Endothelial cell of umbilical vein (primary cell): ENCODE measurements at regions not wholly inside any gene's neighbourhood (a gene's known extent, or its start where the extent isn't known, plus 50 kb on each side); places are given as distances from the start of the nearest gene placed in this dataset.

ENCODE experiments used
- EZH2 ChIP-seq: IDR thresholded peaks from 2 replicates; pipeline ENCODE4 v1.6.1; 2012; ENCODE audit warnings: borderline replicate concordance, low read depth, mild to moderate bottlenecking, moderate library complexity, low read length, inconsistent platforms; ENCODE audit not compliant: severe bottlenecking
- POLR2A ChIP-seq: IDR thresholded peaks from 2 replicates; pipeline ENCODE4 v1.6.1; 2012; ENCODE audit warnings: low read depth, mild to moderate bottlenecking, control low read depth, low read length
- POLR2AphosphoS5 ChIP-seq: IDR thresholded peaks from 2 replicates; pipeline ENCODE4 v1.6.1; 2012; ENCODE audit warnings: low read depth, mild to moderate bottlenecking, control low read depth, low read length, moderate library complexity; ENCODE audit not compliant: insufficient read depth
- TF ChIP-seq, protein P1 (sequence below), 2 donors: IDR thresholded peaks; 1 replicate in 1 of 2; 2 replicates in 1 of 2; pipeline ENCODE4 v1.5.1; 2011; ENCODE audit warnings: low read length in 2 of 2, mild to moderate bottlenecking in 2 of 2, moderate library complexity in 2 of 2, control low read depth in 1 of 2, inconsistent platforms in 1 of 2, low read depth in 1 of 2; ENCODE audit not compliant: insufficient read depth in 1 of 2; ENCODE audit errors: extremely low read depth in 1 of 2

DNA sequence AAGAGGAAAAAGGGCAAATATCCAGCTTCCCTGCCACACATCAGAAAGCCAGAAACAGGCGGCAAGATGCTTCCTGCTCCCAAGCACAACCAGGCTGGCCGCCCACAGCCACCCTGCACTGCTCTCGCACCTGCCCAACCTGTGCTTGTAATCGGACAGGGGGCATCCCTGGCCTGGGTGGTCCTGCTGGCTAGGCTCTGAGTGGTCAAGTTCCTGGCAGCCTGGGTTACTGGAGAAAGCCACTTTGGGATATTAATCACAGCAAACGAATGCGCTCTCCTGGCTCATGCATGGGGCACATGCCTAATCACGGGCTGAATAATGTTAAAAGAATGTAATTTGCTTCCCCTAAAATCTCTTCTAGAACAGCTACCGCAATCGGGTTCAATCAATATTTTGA lies 442.4 kb downstream of the MCTP2 start:
- TF ChIP-seq POLR2AphosphoS5 (no peak), POLR2A (no peak), EZH2 (no peak)
- TF ChIP-seq, protein P1, sequence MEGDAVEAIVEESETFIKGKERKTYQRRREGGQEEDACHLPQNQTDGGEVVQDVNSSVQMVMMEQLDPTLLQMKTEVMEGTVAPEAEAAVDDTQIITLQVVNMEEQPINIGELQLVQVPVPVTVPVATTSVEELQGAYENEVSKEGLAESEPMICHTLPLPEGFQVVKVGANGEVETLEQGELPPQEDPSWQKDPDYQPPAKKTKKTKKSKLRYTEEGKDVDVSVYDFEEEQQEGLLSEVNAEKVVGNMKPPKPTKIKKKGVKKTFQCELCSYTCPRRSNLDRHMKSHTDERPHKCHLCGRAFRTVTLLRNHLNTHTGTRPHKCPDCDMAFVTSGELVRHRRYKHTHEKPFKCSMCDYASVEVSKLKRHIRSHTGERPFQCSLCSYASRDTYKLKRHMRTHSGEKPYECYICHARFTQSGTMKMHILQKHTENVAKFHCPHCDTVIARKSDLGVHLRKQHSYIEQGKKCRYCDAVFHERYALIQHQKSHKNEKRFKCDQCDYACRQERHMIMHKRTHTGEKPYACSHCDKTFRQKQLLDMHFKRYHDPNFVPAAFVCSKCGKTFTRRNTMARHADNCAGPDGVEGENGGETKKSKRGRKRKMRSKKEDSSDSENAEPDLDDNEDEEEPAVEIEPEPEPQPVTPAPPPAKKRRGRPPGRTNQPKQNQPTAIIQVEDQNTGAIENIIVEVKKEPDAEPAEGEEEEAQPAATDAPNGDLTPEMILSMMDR (IDR thresholded peaks at IDR 0.05; ENCODE audit: extremely low read depth in 1 of 2, insufficient read depth in 1 of 2, low read depth in 1 of 2, low read length in 2 of 2) = no peak
